ENCODE measurements at regions not wholly inside any gene's neighbourhood (a gene's known extent, or its start where the extent isn't known, plus 50 kb on each side); places are given as distances from the start of the nearest gene placed in this dataset.

- TF ChIP-seq POLR2A (IDR thresholded peaks at IDR 0.05) (no peak), CTCF (IDR thresholded peaks at IDR 0.05) (no peak)
These were observed 133.0 kb downstream of the SLC28A3 start for GRCh38 chr9:84207491-84207951.
